Ectodermal cell (in vitro differentiated cells): ENCODE measurements at regions not wholly inside any gene's neighbourhood (a gene's known extent, or its start where the extent isn't known, plus 50 kb on each side); places are given as distances from the start of the nearest gene placed in this dataset.

Source experiments
- H3K27ac ChIP-seq: 2 replicates; pipeline ENCODE4 v1.7.0; 2013; ENCODE audit warnings: mild to moderate bottlenecking, low read depth, low read length; ENCODE audit not compliant: insufficient read depth, poor library complexity, severe bottlenecking
- H3K27me3 ChIP-seq: 2 replicates; pipeline ENCODE4 v1.7.0; 2013; ENCODE audit warnings: mild to moderate bottlenecking, low read length; ENCODE audit not compliant: insufficient read depth, control insufficient read depth, poor library complexity, severe bottlenecking
- H3K36me3 ChIP-seq: one replicate; pipeline ENCODE4 v1.7.0; 2013; ENCODE audit warnings: low read length; ENCODE audit not compliant: control insufficient read depth, insufficient read depth
- H3K4me1 ChIP-seq: one replicate; pipeline ENCODE4 v1.7.0; 2013; ENCODE audit warnings: low read length; ENCODE audit not compliant: control insufficient read depth, insufficient read depth
- H3K4me3 ChIP-seq: 2 replicates; pipeline ENCODE4 v1.7.0; 2013; ENCODE audit warnings: low read depth, low read length, control low read depth; ENCODE audit not compliant: insufficient read depth
- H3K9me3 ChIP-seq: 2 replicates; pipeline ENCODE4 v1.7.0; 2013; ENCODE audit warnings: mild to moderate bottlenecking, low read length, moderate library complexity; ENCODE audit not compliant: control insufficient read depth
- WGBS, 2 experiments: methylation state at CpG; one replicate each; pipeline ENCODE4 v1.1.7; 2013; ENCODE audit warnings: missing lambda C conversion rate in 2 of 2; 5-methylcytosine and 5-hydroxymethylcytosine counted together

GRCh38 chr3:104672331-104672730 lies 694.4 kb upstream of the ALCAM start:
- Histone ChIP-seq H3K9me3 (no peaks in the 10 kb centered on the region), H3K36me3 (no peaks in the 10 kb centered on the region), H3K27ac (no peak overlapping the region), H3K4me3 (no peak overlapping the region), H3K4me1 (no peaks in the 10 kb centered on the region), H3K27me3 (no peaks in the 10 kb centered on the region)
- 93 to 96% methylated on average over 5 of the region's 5 CpGs for WGBS, 2 experiments

- 86 to 93% methylated on average over 2 of the region's 2 CpGs for WGBS, 2 experiments
- no peaks in the 10 kb centered on the region for H3K4me1 ChIP-seq
- no peaks in the 10 kb centered on the region for H3K27me3 ChIP-seq
- no peak overlapping the region for H3K4me3 ChIP-seq
- no peaks in the 10 kb centered on the region for H3K9me3 ChIP-seq
- H3K36me3 ChIP-seq = no peaks in the 10 kb centered on the region
- H3K27ac ChIP-seq = no peak overlapping the region
Observed at GRCh38 chr3:104673981-104674380, 692.7 kb upstream of the ALCAM start.

DNA sequence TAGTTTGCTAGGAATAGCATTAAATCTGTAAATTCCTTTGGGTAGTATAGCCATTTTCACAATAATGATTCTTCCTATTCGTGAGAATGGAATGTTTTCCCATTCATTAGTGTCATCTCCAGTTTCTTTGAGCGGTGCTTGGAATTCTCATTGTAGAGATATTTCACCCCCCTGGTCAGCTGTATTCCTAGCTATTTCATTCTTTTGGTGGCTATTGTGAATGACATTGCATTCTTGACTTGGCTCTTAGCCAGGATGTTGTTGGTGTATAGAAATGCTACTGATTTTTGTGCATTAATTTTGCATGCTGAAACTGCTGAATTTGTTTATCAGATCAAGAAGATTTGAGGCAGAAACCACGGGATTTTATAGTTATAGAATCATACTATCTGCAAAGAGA lies 690.5 kb upstream of the ALCAM start:
- Histone ChIP-seq H3K4me1 (no peaks in the 10 kb centered on the region), H3K27ac (no peak overlapping the region), H3K9me3 (no peaks in the 10 kb centered on the region), H3K36me3 (no peaks in the 10 kb centered on the region), H3K27me3 (no peaks in the 10 kb centered on the region), H3K4me3 (no peak overlapping the region)
- WGBS, 2 experiments = 81 to 90% methylated on average over 2 to 3 of the region's 3 CpGs

- Histone ChIP-seq H3K36me3 (no peaks in the 10 kb centered on the region), H3K9me3 (no peaks in the 10 kb centered on the region), H3K27me3 (no peaks in the 10 kb centered on the region), H3K4me3 (no peak overlapping the region), H3K4me1 (no peaks in the 10 kb centered on the region), H3K27ac (no peak overlapping the region)
- WGBS, 2 experiments = 92 to 98% methylated on average over 4 of the region's 4 CpGs
Observed at GRCh38 chr3:104677932-104678331, 688.8 kb upstream of the ALCAM start.

DNA sequence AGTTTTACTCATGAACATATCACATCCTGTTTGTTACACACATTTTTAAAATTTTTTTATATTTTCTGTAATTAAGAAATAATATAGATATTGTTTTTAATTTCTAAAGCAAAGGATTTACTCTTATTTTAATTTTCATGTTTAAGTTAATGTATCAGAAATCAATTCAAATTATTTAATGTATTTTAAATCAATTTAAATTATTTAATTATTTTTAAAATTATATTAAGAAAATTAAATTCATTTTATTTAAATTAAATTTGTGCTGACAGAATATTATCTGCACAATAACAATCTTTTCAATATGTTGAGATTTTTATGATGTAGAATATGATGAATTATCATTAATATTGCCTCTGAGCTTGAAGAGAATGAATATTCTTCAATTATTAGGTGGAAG lies 681.2 kb upstream of the ALCAM start:
- Histone ChIP-seq H3K36me3 (no peaks in the 10 kb centered on the region), H3K9me3 (no peaks in the 10 kb centered on the region), H3K4me1 (no peaks in the 10 kb centered on the region), H3K27me3 (no peaks in the 10 kb centered on the region), H3K27ac (no peak overlapping the region), H3K4me3 (no peak overlapping the region)

GRCh38 chr3:104687362-104687761 lies 679.3 kb upstream of the ALCAM start:
- no peaks in the 10 kb centered on the region for H3K36me3 ChIP-seq
- H3K4me1 ChIP-seq = no peaks in the 10 kb centered on the region
- no peaks in the 10 kb centered on the region for H3K9me3 ChIP-seq
- no peak overlapping the region for H3K4me3 ChIP-seq
- 85 to 97% methylated on average over 11 of the region's 11 CpGs for WGBS, 2 experiments
- H3K27ac ChIP-seq = no peak overlapping the region
- no peaks in the 10 kb centered on the region for H3K27me3 ChIP-seq

GRCh38 chr3:104696470-104696869 lies 670.2 kb upstream of the ALCAM start:
- Histone ChIP-seq H3K36me3 (no peaks in the 10 kb centered on the region), H3K4me3 (no peak overlapping the region), H3K4me1 (no peaks in the 10 kb centered on the region), H3K27me3 (no peaks in the 10 kb centered on the region), H3K27ac (no peak overlapping the region), H3K9me3 (no peaks in the 10 kb centered on the region)
- WGBS, 2 experiments = 75 to 81% methylated on average over 8 of the region's 8 CpGs

GRCh38 chr3:104711406-104711805 lies 655.3 kb upstream of the ALCAM start:
- no peak overlapping the region for H3K27ac ChIP-seq
- no peaks in the 10 kb centered on the region for H3K27me3 ChIP-seq
- no peaks in the 10 kb centered on the region for H3K4me1 ChIP-seq
- no peak overlapping the region for H3K4me3 ChIP-seq
- no peaks in the 10 kb centered on the region for H3K36me3 ChIP-seq
- 94 to 98% methylated on average over 6 of the region's 6 CpGs for WGBS, 2 experiments
- H3K9me3 ChIP-seq = no peaks in the 10 kb centered on the region

DNA sequence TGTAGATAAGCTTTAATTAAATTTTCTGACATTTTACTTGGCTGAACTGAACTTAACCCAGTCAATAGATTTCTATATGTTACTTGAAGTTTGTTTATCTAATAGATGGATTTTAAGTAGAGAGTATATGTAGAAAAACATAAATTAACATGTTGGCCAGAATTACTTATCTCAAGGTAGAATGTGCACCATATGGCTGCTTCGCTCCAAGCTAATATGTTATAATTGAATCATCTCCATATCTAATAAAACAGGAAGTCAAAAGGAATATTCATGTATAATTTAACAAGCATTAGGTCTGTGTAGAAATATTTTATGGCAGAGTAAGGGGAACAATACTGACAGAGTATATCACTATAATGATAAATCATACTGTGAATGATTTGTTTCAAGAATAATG lies 650.7 kb upstream of the ALCAM start:
- Histone ChIP-seq H3K36me3 (no peaks in the 10 kb centered on the region), H3K4me3 (no peak overlapping the region)
- WGBS, 2 experiments = no CpG with 5 or more reads among the region's 1 CpG

DNA sequence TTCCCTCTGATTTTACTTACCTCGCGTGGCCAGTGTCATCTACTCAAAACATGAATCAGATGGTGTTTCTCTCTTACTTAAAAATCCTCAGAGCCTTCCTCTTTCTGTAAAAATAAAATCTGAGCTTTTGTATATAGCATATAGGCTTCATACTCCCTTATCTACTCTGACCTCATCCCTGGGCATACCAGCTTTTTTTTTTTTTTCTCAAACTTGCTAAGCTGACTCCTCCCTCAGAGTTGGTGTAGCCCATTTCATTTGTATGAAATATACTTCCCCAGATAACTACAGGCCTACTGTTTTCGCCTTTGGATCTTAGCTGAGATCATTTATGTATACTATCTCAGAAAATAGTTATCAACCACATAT lies 648.9 kb upstream of the ALCAM start:
- WGBS, 2 experiments = 87 to 100% methylated on average over 3 of the region's 3 CpGs
- H3K9me3 ChIP-seq = no peaks in the 10 kb centered on the region

More for the DNA sequence above, 650.7 kb upstream of the ALCAM start:
- H3K4me1 ChIP-seq = no peaks in the 10 kb centered on the region
- no peaks in the 10 kb centered on the region for H3K9me3 ChIP-seq
- H3K27ac ChIP-seq = no peak overlapping the region
- no peaks in the 10 kb centered on the region for H3K27me3 ChIP-seq

GRCh38 chr3:104723000-104723399 lies 643.7 kb upstream of the ALCAM start:
- WGBS, 2 experiments = 94 to 96% methylated on average over 3 to 4 of the region's 4 CpGs
- no peaks in the 10 kb centered on the region for H3K27me3 ChIP-seq
- no peak overlapping the region for H3K27ac ChIP-seq
- no peak overlapping the region for H3K4me3 ChIP-seq
- H3K36me3 ChIP-seq = no peaks in the 10 kb centered on the region
- no peaks in the 10 kb centered on the region for H3K9me3 ChIP-seq
- H3K4me1 ChIP-seq = no peaks in the 10 kb centered on the region

More for the DNA sequence above, 648.9 kb upstream of the ALCAM start:
- H3K27ac ChIP-seq = no peak overlapping the region
- H3K36me3 ChIP-seq = no peaks in the 10 kb centered on the region
- no peaks in the 10 kb centered on the region for H3K4me1 ChIP-seq
- H3K27me3 ChIP-seq = no peaks in the 10 kb centered on the region
- H3K4me3 ChIP-seq = no peak overlapping the region
